ENCODE measurements at regions not wholly inside any gene's neighbourhood (a gene's known extent, or its start where the extent isn't known, plus 50 kb on each side); places are given as distances from the start of the nearest gene placed in this dataset.

- TF ChIP-seq CTCF (IDR thresholded peaks at IDR 0.05) (no peak), POLR2AphosphoS5 (IDR thresholded peaks at IDR 0.05) (no peak), POLR2A (IDR thresholded peaks at IDR 0.05) (no peak)
Observed at GRCh38 chr1:34655206-34655874, 99.5 kb upstream of the GJB5 start.

Measured in prostate gland (tissue), 2 donors.